SK-N-SH (cell line): ENCODE measurements at regions not wholly inside any gene's neighbourhood (a gene's known extent, or its start where the extent isn't known, plus 50 kb on each side); places are given as distances from the start of the nearest gene placed in this dataset.

Experiments used
- CTCF ChIA-PET: fragments of 300-600, 350-600 bp; formaldehyde crosslinking; extraction: SDS; loops from one replicate; lab custom pipeline; 2021; lab: Yijun Ruan, JAX
- POLR2A ChIA-PET: fragments of 350-600 bp; sonication (Branson Sonifier 250); formaldehyde crosslinking; extraction: SDS; loops from one replicate; lab custom pipeline; 2020; ENCODE audit warnings: antibody characterized with exemption, inconsistent platforms; lab: Yijun Ruan, JAX
- DNase-seq: peaks from one replicate; pipeline ENCODE4 v3.0.0; 2012
- H2AFZ ChIP-seq: fragments of 200-600 bp; sonication (generic); 2 replicates; pipeline ENCODE4 v1.8.1; 2016; ENCODE audit warnings: antibody characterized with exemption, mild to moderate bottlenecking, low read depth
- H3F3A ChIP-seq: fragments of 200-600 bp; sonication (generic); replicated peaks from 2 replicates; pipeline ENCODE3; 2016; ENCODE audit warnings: antibody characterized with exemption, mild to moderate bottlenecking; ENCODE audit not compliant: insufficient read depth
- H3K27ac ChIP-seq, 2 experiments: fragments of 200-500 bp in 1 of 2; fragments of 200-600 bp in 1 of 2; sonication (Bioruptor generic) in 1 of 2; sonication (generic), shearing (Covaris generic) in 1 of 2; 2 replicates each; pipeline versions ENCODE4 v1.5.1 to v1.6.1; 2014 to 2016; ENCODE audit warnings: low read depth in 2 of 2, inconsistent platforms in 1 of 2, low read length in 1 of 2, mild to moderate bottlenecking in 1 of 2, mixed read lengths in 1 of 2
- H3K27me3 ChIP-seq: fragments of 200-600 bp; sonication (generic), shearing (Covaris generic); 2 replicates; pipeline ENCODE4 v1.6.1; 2016; ENCODE audit warnings: mixed run types; ENCODE audit not compliant: insufficient read depth
- H3K36me3 ChIP-seq, 2 experiments: fragments of 200-500 bp in 1 of 2; fragments of 200-600 bp in 1 of 2; sonication (Bioruptor generic) in 1 of 2; sonication (generic) in 1 of 2; replicated peaks in 1 of 2; 2 replicates each; pipeline versions ENCODE3 to v1.5.1; 2014 to 2016; ENCODE audit warnings: low read length in 1 of 2, mild to moderate bottlenecking in 1 of 2; ENCODE audit not compliant: insufficient read depth in 2 of 2, control insufficient read depth in 1 of 2
- H3K4me1 ChIP-seq, 2 experiments: fragments of 200-500 bp in 1 of 2; fragments of 200-600 bp in 1 of 2; sonication (Bioruptor generic) in 1 of 2; sonication (generic), shearing (Covaris generic) in 1 of 2; 2 replicates each; pipeline versions ENCODE4 v1.5.1 to v1.6.1; 2014 to 2016; ENCODE audit warnings: low read depth in 1 of 2, low read length in 1 of 2, mixed run types in 1 of 2; ENCODE audit not compliant: insufficient read depth in 2 of 2, control insufficient read depth in 1 of 2
- H3K4me2 ChIP-seq: fragments of 200-600 bp; sonication (generic), shearing (Covaris generic); 2 replicates; pipeline ENCODE4 v1.6.1; 2017; ENCODE audit warnings: mixed run types
- H3K4me3 ChIP-seq, 2 experiments: fragments of 200-500 bp in 1 of 2; fragments of 200-600 bp in 1 of 2; sonication (Bioruptor generic) in 1 of 2; sonication (generic), shearing (Covaris generic) in 1 of 2; 2 replicates each; pipeline versions ENCODE4 v1.5.1 to v1.8.1; 2014 to 2016; ENCODE audit warnings: low read depth in 2 of 2, inconsistent platforms in 1 of 2, low read length in 1 of 2, mild to moderate bottlenecking in 1 of 2, mixed read lengths in 1 of 2, moderate library complexity in 1 of 2
- H3K79me2 ChIP-seq: fragments of 200-600 bp; sonication (generic); 2 replicates; pipeline ENCODE4 v1.8.1; 2017; ENCODE audit warnings: mild to moderate bottlenecking; ENCODE audit not compliant: insufficient read depth
- H3K9ac ChIP-seq: fragments of 200-600 bp; sonication (generic); 2 replicates; pipeline ENCODE4 v1.6.1; 2017; ENCODE audit warnings: mixed run types
- H3K9me2 ChIP-seq: fragments of 200-600 bp; sonication (generic); 2 replicates; pipeline ENCODE4 v1.6.1; 2017; ENCODE audit warnings: mixed run types
- H3K9me3 ChIP-seq: fragments of 200-600 bp; sonication (generic); 2 replicates; pipeline ENCODE4 v1.6.1; 2017; ENCODE audit warnings: mixed run types, mild to moderate bottlenecking, moderate library complexity
- H4K20me1 ChIP-seq: fragments of 200-600 bp; sonication (generic); 2 replicates; pipeline ENCODE4 v1.6.1; 2017; ENCODE audit warnings: mild to moderate bottlenecking, mixed run types; ENCODE audit not compliant: insufficient read depth
- CHD2 ChIP-seq: fragments of 150-350 bp; IDR thresholded peaks from 2 replicates; pipeline ENCODE4 v1.6.1; 2018; ENCODE audit warnings: low read length; ENCODE audit not compliant: partially characterized antibody
- FOSL2 ChIP-seq: IDR thresholded peaks from 2 replicates; pipeline ENCODE4 v1.4.0; 2012; ENCODE audit warnings: low read depth, mild to moderate bottlenecking, moderate library complexity, borderline replicate concordance
- FOXJ3 ChIP-seq: sonication (generic); formaldehyde crosslinking; IDR thresholded peaks from 2 replicates; pipeline ENCODE4 v1.5.1; 2020; ENCODE audit warnings: mild to moderate bottlenecking, missing genetic modification reagents
- GATA2 ChIP-seq: sonication (generic); formaldehyde crosslinking; IDR thresholded peaks from 2 replicates; pipeline ENCODE4 v1.5.0; 2020; ENCODE audit warnings: mild to moderate bottlenecking, missing genetic modification reagents
- IRF3 ChIP-seq: fragments of 150-350 bp; IDR thresholded peaks from 2 replicates; pipeline ENCODE4 v1.6.1; 2016; ENCODE audit warnings: mild to moderate bottlenecking, low read depth, low read length
- RCOR1 ChIP-seq: fragments of 150-350 bp; IDR thresholded peaks from 2 replicates; pipeline ENCODE4 v1.6.1; 2017; ENCODE audit warnings: antibody characterized with exemption, low read length
- REST ChIP-seq: IDR thresholded peaks from 2 replicates; pipeline ENCODE4 v1.6.1; 2012; ENCODE audit warnings: mild to moderate bottlenecking, low read depth, low read length, moderate library complexity
- TAF1 ChIP-seq: IDR thresholded peaks from 2 replicates; pipeline ENCODE4 v1.6.1; 2012; ENCODE audit warnings: low read depth, mild to moderate bottlenecking, low read length, moderate library complexity, borderline replicate concordance
- TCF12 ChIP-seq: IDR thresholded peaks from 2 replicates; pipeline ENCODE4 v1.4.0; 2012
- TEAD4 ChIP-seq: IDR thresholded peaks from 2 replicates; pipeline ENCODE4 v1.4.0; 2012; ENCODE audit warnings: mild to moderate bottlenecking, borderline replicate concordance; ENCODE audit not compliant: insufficient read depth
- WGBS: methylation state at CpG from one replicate; pipeline ENCODE4 v1.1.6; 2017; ENCODE audit warnings: low lambda C conversion rate; 5-methylcytosine and 5-hydroxymethylcytosine counted together
- TF ChIP-seq, protein P1 (sequence below): IDR thresholded peaks from 2 replicates; pipeline ENCODE4; 2012

GRCh38 chr17:73906896-73907870 is 262.9 kb upstream of the SDK2 start (continued):
- TF ChIP-seq, protein P1, sequence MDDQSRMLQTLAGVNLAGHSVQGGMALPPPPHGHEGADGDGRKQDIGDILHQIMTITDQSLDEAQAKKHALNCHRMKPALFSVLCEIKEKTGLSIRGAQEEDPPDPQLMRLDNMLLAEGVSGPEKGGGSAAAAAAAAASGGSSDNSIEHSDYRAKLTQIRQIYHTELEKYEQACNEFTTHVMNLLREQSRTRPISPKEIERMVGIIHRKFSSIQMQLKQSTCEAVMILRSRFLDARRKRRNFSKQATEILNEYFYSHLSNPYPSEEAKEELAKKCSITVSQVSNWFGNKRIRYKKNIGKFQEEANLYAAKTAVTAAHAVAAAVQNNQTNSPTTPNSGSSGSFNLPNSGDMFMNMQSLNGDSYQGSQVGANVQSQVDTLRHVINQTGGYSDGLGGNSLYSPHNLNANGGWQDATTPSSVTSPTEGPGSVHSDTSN: no peak
- no peak for TF ChIP-seq REST
- no peak for TF ChIP-seq CHD2
- no peak for TF ChIP-seq RCOR1
- TF ChIP-seq TEAD4: no peak
- TF ChIP-seq GATA2 (CRISPR knock-in tag): no peak
- TF ChIP-seq TCF12: no peak

- H3K27me3 ChIP-seq: no peaks in the 10 kb centered on the region
- no peaks in the 10 kb centered on the region for H4K20me1 ChIP-seq
- peaks cover 5% of the 10 kb centered on the region; the same call in 1 of the 2 replicates for H3K9me3 ChIP-seq
- H3K4me3 ChIP-seq: no peak overlapping the region
- H3F3A ChIP-seq: no peaks in the 10 kb centered on the region
- no peak for DNase-seq
- H3K9ac ChIP-seq: no peak overlapping the region
- H3K79me2 ChIP-seq: no peaks in the 10 kb centered on the region
- H3K9me2 ChIP-seq: no peaks in the 10 kb centered on the region
- 30% methylated on average over 7 of the region's 7 CpGs for WGBS
- no peak overlapping the region for H2AFZ ChIP-seq
- no peaks in the 10 kb centered on the region for H3K4me1 ChIP-seq
- TF ChIP-seq FOXJ3 (CRISPR knock-in tag): no peak
- TF ChIP-seq FOSL2: no peak
- no peak for TF ChIP-seq IRF3
- no peak for TF ChIP-seq TAF1
- H3K4me2 ChIP-seq: no peak overlapping the region
- ChIA-PET POLR2A (no interaction called here), CTCF (interaction anchor here (0.9 to 1.7 kb wide), 2 partner anchors 10 to 19 kb away, joined by 3 read pairs; no protein-coding TSS in a partner anchor)
- H3K36me3 ChIP-seq: no peaks in the 10 kb centered on the region
- no peak overlapping the region for H3K27ac ChIP-seq
Observed at GRCh38 chr17:73909186-73909585, 264.9 kb upstream of the SDK2 start.
